ENCODE measurements at regions not wholly inside any gene's neighbourhood (a gene's known extent, or its start where the extent isn't known, plus 50 kb on each side); places are given as distances from the start of the nearest gene placed in this dataset.

DNA sequence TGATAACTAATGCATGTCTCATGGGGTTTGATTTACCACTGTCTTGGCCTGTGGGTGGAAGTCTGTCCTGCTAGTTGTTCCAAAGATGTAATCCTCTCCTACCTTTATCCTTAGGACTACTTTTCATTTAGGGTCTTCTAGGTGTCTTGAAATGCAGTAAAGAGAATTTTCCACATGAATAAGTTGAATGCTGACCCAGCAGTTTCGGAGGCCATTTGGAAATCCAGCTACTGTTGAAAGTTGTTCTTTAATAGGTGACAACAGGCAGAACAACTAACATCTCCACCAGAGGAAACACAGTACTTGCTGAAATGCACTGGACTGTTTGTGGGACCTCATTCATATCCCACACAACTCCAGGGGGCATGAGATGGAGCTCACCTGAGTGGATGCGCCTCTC lies 478.1 kb downstream of the BTBD3 start:
- Mint-ChIP-seq H3K9me3 (peaks cover 4% of the 10 kb centered on the region; the same call in 1 of the 2 replicates), H3K4me3 (no peak overlapping the region), H3K4me1 (no peaks in the 10 kb centered on the region), H3K36me3 (no peaks in the 10 kb centered on the region), H3K27ac (no peak overlapping the region), H3K27me3 (ENCODE audit: low read depth) (no peaks in the 10 kb centered on the region)
- TF ChIP-seq TP53 (CRISPR knock-in tag; IDR thresholded peaks at IDR 0.05) (no peak), NR3C1 (CRISPR knock-in tag; conservative IDR thresholded peaks at IDR 0.05; ENCODE audit: low read depth) (no peak), ZNF317 (CRISPR knock-in tag; IDR thresholded peaks at IDR 0.05; ENCODE audit: borderline replicate concordance, low read depth) (no peak), NR2C2 (CRISPR knock-in tag; IDR thresholded peaks at IDR 0.05) (no peak), KAT7 (CRISPR knock-in tag; IDR thresholded peaks at IDR 0.05; ENCODE audit: borderline replicate concordance) (no peak), ETV6 (CRISPR knock-in tag; IDR thresholded peaks at IDR 0.05) (no peak), TCF7 (CRISPR knock-in tag; IDR thresholded peaks at IDR 0.05; ENCODE audit: low read depth) (no peak), MXD4 (CRISPR knock-in tag; IDR thresholded peaks at IDR 0.05; ENCODE audit: borderline replicate concordance) (no peak)
- TF ChIP-seq, protein P1, sequence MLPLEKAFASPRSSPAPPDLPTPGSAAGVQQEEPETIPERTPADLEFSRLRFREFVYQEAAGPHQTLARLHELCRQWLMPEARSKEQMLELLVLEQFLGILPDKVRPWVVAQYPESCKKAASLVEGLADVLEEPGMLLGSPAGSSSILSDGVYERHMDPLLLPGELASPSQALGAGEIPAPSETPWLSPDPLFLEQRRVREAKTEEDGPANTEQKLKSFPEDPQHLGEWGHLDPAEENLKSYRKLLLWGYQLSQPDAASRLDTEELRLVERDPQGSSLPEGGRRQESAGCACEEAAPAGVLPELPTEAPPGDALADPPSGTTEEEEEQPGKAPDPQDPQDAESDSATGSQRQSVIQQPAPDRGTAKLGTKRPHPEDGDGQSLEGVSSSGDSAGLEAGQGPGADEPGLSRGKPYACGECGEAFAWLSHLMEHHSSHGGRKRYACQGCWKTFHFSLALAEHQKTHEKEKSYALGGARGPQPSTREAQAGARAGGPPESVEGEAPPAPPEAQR (CRISPR knock-in tag; IDR thresholded peaks at IDR 0.05): no peak
- TF ChIP-seq, protein P2, sequence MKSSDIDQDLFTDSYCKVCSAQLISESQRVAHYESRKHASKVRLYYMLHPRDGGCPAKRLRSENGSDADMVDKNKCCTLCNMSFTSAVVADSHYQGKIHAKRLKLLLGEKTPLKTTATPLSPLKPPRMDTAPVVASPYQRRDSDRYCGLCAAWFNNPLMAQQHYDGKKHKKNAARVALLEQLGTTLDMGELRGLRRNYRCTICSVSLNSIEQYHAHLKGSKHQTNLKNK (CRISPR knock-in tag; IDR thresholded peaks at IDR 0.05): no peak
- TF ChIP-seq, protein P3, sequence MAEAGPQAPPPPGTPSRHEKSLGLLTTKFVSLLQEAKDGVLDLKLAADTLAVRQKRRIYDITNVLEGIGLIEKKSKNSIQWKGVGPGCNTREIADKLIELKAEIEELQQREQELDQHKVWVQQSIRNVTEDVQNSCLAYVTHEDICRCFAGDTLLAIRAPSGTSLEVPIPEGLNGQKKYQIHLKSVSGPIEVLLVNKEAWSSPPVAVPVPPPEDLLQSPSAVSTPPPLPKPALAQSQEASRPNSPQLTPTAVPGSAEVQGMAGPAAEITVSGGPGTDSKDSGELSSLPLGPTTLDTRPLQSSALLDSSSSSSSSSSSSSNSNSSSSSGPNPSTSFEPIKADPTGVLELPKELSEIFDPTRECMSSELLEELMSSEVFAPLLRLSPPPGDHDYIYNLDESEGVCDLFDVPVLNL (CRISPR knock-in tag; IDR thresholded peaks at IDR 0.05; ENCODE audit: borderline replicate concordance, low read depth): no peak
- TF ChIP-seq, protein P4, sequence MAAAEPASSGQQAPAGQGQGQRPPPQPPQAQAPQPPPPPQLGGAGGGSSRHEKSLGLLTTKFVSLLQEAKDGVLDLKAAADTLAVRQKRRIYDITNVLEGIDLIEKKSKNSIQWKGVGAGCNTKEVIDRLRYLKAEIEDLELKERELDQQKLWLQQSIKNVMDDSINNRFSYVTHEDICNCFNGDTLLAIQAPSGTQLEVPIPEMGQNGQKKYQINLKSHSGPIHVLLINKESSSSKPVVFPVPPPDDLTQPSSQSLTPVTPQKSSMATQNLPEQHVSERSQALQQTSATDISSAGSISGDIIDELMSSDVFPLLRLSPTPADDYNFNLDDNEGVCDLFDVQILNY (CRISPR knock-in tag; IDR thresholded peaks at IDR 0.05): no peak
- no peak for DNase-seq (ENCODE audit: low spot score)
- ChIA-PET POLR2A (no interaction called here), CTCF (interaction anchor here (1.3 to 1.6 kb wide), 2 partner anchors 195 to 265 kb away, joined by 5 to 12 read pairs; no protein-coding TSS in a partner anchor)
- no peak for ATAC-seq

DNA sequence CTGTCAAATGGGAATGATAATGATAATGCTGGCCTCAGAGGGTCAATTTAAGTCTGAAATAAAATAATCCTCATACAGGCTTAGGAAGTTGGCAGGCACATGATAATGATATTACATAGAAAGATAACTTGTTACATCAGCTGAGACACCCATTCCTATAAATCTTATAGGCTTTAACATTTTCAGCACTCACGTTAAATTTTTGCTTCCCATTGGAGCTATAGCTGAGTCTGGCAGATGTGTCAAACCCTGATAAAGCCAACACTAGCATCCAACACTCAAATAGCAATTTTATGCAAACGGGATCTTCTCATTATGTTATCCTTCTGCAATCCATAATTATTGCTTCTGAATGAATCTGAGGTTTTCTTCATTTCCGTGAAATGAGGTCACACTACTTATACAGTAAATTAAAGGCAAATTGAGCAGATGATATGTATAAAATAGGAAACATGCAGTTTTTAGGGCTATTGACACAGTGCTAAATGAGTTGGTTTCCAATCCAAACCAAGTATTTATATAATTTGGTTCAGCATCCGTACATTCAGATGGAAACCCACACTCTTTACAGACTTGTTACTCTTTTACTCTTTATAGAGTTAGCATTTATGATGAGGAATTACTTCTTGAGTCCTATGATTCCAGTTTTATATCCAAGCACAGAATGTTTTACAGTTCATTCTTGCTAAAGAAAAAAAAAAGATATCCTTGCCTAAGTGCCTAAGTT lies 481.6 kb downstream of the BTBD3 start:
- DNase-seq (ENCODE audit: low spot score) (no peak), ATAC-seq (no peak)
- no peaks in the 10 kb centered on the region for H3K4me1 Mint-ChIP-seq
- H3K9me3 Mint-ChIP-seq: peaks cover 16% of the 10 kb centered on the region
- no peak overlapping the region for H3K27ac Mint-ChIP-seq
- no peaks in the 10 kb centered on the region for H3K27me3 Mint-ChIP-seq (ENCODE audit: low read depth)
- peaks cover 5% of the 10 kb centered on the region for H3K36me3 Mint-ChIP-seq
- ChIA-PET CTCF (no interaction called here), POLR2A (no interaction called here)
- H3K4me3 Mint-ChIP-seq: no peak overlapping the region
- TF ChIP-seq GABPB1 (CRISPR knock-in tag; IDR thresholded peaks at IDR 0.05): no peak
- TF ChIP-seq, protein P5, sequence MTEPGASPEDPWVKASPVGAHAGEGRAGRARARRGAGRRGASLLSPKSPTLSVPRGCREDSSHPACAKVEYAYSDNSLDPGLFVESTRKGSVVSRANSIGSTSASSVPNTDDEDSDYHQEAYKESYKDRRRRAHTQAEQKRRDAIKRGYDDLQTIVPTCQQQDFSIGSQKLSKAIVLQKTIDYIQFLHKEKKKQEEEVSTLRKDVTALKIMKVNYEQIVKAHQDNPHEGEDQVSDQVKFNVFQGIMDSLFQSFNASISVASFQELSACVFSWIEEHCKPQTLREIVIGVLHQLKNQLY (CRISPR knock-in tag; IDR thresholded peaks at IDR 0.05): no peak
- TF ChIP-seq, protein P6, sequence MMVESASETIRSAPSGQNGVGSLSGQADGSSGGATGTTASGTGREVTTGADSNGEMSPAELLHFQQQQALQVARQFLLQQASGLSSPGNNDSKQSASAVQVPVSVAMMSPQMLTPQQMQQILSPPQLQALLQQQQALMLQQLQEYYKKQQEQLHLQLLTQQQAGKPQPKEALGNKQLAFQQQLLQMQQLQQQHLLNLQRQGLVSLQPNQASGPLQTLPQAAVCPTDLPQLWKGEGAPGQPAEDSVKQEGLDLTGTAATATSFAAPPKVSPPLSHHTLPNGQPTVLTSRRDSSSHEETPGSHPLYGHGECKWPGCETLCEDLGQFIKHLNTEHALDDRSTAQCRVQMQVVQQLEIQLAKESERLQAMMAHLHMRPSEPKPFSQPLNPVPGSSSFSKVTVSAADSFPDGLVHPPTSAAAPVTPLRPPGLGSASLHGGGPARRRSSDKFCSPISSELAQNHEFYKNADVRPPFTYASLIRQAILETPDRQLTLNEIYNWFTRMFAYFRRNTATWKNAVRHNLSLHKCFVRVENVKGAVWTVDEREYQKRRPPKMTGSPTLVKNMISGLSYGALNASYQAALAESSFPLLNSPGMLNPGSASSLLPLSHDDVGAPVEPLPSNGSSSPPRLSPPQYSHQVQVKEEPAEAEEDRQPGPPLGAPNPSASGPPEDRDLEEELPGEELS (CRISPR knock-in tag; IDR thresholded peaks at IDR 0.05): no peak
- TF ChIP-seq, protein P2 (CRISPR knock-in tag; IDR thresholded peaks at IDR 0.05): no peak
- no peak for TF ChIP-seq FOXJ3 (CRISPR knock-in tag; IDR thresholded peaks at IDR 0.05; ENCODE audit: borderline replicate concordance)

All from WTC11 (cell line).